K562 (cell line): ENCODE measurements at regions not wholly inside any gene's neighbourhood (a gene's known extent, or its start where the extent isn't known, plus 50 kb on each side); places are given as distances from the start of the nearest gene placed in this dataset.

Experiments used
- ATAC-seq: fragments of 200-7000 bp; cut with Tn5 transposase; 3 replicates; pipeline ENCODE4 v1.9.1; 2020; ENCODE audit warnings: moderate library complexity
- BruUV-seq: library from RNA; stranded (reverse); fragments of 400-500 nt; replicated peaks from 2 replicates; lab custom pipeline; 2021; lab: Mats Ljungman, UMichigan
- CTCF ChIA-PET: fragments of 300-600 bp; formaldehyde crosslinking; extraction: SDS; loops from one replicate; lab custom pipeline; 2021; ENCODE audit warnings: low intra/inter-chr PET ratio; lab: Yijun Ruan, JAX
- POLR2A ChIA-PET: fragments of 300-600, 350-650 bp; sonication (Branson Sonifier 250); formaldehyde crosslinking; extraction: SDS; loops from one replicate; lab custom pipeline; 2021; ENCODE audit warnings: antibody characterized with exemption, inconsistent platforms; lab: Yijun Ruan, JAX
- DNase-seq, 4 experiments: peaks; one replicate each; pipeline versions ENCODE4 v3.0.0 to v3.0.0-alpha.2; 2011 to 2018; ENCODE audit warnings: low spot score in 3 of 4, mixed read lengths in 3 of 4; ENCODE audit errors: extremely low read depth in 1 of 4
- FAIRE-seq: peaks from 2 replicates; lab custom pipeline; 2011; peaks lifted over from hg19 to GRCh38; lab: Jason Lieb, UNC
- H2AFZ ChIP-seq: 2 replicates; pipeline ENCODE4 v1.6.0; 2011; ENCODE audit warnings: low read depth, low read length, control low read depth, inconsistent platforms
- H3K27ac ChIP-seq: fragments of 200-600 bp; 3 replicates; pipeline ENCODE4 v1.8.0; 2011; ENCODE audit warnings: low read depth, mild to moderate bottlenecking, control low read depth, inconsistent platforms, low read length, moderate library complexity, mixed read lengths; ENCODE audit errors: extremely low read depth
- H3K27me3 ChIP-seq, 2 experiments: fragments of 300-600 bp in 1 of 2; 2 replicates in 1 of 2; 3 replicates in 1 of 2; pipeline versions ENCODE4 v1.6.0 to v1.8.0; 2011; ENCODE audit warnings: inconsistent platforms in 2 of 2, low read length in 2 of 2, mild to moderate bottlenecking in 1 of 2, mixed read lengths in 1 of 2, moderate library complexity in 1 of 2; ENCODE audit not compliant: control insufficient read depth in 2 of 2, insufficient read depth in 2 of 2
- H3K36me3 ChIP-seq: fragments of 300-600 bp; 3 replicates; pipeline ENCODE4 v1.8.0; 2011; ENCODE audit warnings: mild to moderate bottlenecking, low read length, inconsistent platforms; ENCODE audit not compliant: control insufficient read depth, insufficient read depth
- H3K4me1 ChIP-seq, 2 experiments: fragments of 200-600 bp in 1 of 2; replicated peaks in 1 of 2; 2 replicates in 1 of 2; 3 replicates in 1 of 2; pipeline versions ENCODE4 v1.5.1 to v1.8.0; 2011; ENCODE audit warnings: inconsistent platforms in 2 of 2, low read length in 2 of 2, mild to moderate bottlenecking in 1 of 2, mixed read lengths in 1 of 2, moderate library complexity in 1 of 2; ENCODE audit not compliant: control insufficient read depth in 2 of 2, insufficient read depth in 2 of 2
- H3K4me2 ChIP-seq: 2 replicates; pipeline ENCODE4 v1.6.1; 2011; ENCODE audit warnings: low read length, control low read depth, inconsistent platforms, mixed read lengths; ENCODE audit not compliant: insufficient read depth
- H3K4me3 ChIP-seq: fragments of 200-600 bp; sonication (generic), shearing (Covaris generic); 2 replicates; pipeline ENCODE4 v1.5.1; 2016; ENCODE audit warnings: control low read depth, inconsistent platforms
- H3K79me2 ChIP-seq: fragments of 200-600 bp; 3 replicates; pipeline ENCODE4 v1.8.0; 2011; ENCODE audit warnings: low read length, inconsistent platforms; ENCODE audit not compliant: control insufficient read depth, insufficient read depth
- H3K9ac ChIP-seq, 2 experiments: 2 replicates each; pipeline versions ENCODE4 v1.6.0 to v1.6.1; 2011; ENCODE audit warnings: low read depth in 2 of 2, low read length in 2 of 2, control low read depth in 1 of 2, inconsistent platforms in 1 of 2, mild to moderate bottlenecking in 1 of 2, mixed read lengths in 1 of 2; ENCODE audit not compliant: insufficient read depth in 1 of 2
- H3K9me1 ChIP-seq: one replicate; pipeline ENCODE4 v1.6.0; 2011; ENCODE audit warnings: inconsistent platforms, mild to moderate bottlenecking, low read length, moderate library complexity; ENCODE audit not compliant: control insufficient read depth, insufficient read depth
- H3K9me3 ChIP-seq: replicated peaks from 2 replicates; pipeline ENCODE4 v1.5.1; 2011; ENCODE audit warnings: low read depth, low read length, inconsistent platforms; ENCODE audit not compliant: control insufficient read depth, insufficient read depth
- H4K20me1 ChIP-seq: replicated peaks from 2 replicates; pipeline ENCODE4 v1.6.1; 2011; ENCODE audit warnings: low read length, inconsistent platforms, mixed read lengths; ENCODE audit not compliant: control insufficient read depth, insufficient read depth
- ARID4B ChIP-seq: sonication (generic); formaldehyde crosslinking; IDR thresholded peaks from 2 replicates; pipeline ENCODE4 v1.8.0; 2022; ENCODE audit warnings: mild to moderate bottlenecking, missing genetic modification reagents
- BRD9 ChIP-seq: fragments of 450-650 bp; IDR thresholded peaks from 2 replicates; pipeline ENCODE4 v1.6.1; 2018; ENCODE audit warnings: low read depth; ENCODE audit not compliant: partially characterized antibody
- MAFF ChIP-seq: IDR thresholded peaks from 2 replicates; pipeline ENCODE4 v1.6.1; 2012; ENCODE audit warnings: low read length, improper control_type of control experiment
- POLR3A ChIP-seq: IDR thresholded peaks from 2 replicates; pipeline ENCODE4 v1.6.1; 2011; ENCODE audit warnings: borderline replicate concordance, mild to moderate bottlenecking, moderate library complexity; ENCODE audit not compliant: insufficient read length, insufficient read depth; ENCODE audit errors: extremely low read depth
- RBM22 ChIP-seq: fragments of 200-400 bp; formaldehyde crosslinking; IDR thresholded peaks from 2 replicates; pipeline ENCODE4 v1.6.1; 2018; ENCODE audit warnings: low read length, low read depth; ENCODE audit not compliant: poor library complexity, severe bottlenecking
- RBM34 ChIP-seq: fragments of 200-400 bp; formaldehyde crosslinking; IDR thresholded peaks from 2 replicates; pipeline ENCODE4 v1.6.1; 2018; ENCODE audit warnings: low read length, borderline replicate concordance; ENCODE audit not compliant: insufficient read depth
- RNF219 ChIP-seq: fragments of 250-450 bp; sonication (Bioruptor Pico); IDR thresholded peaks from 2 replicates; pipeline ENCODE4 v1.5.0; 2022; ENCODE audit warnings: mild to moderate bottlenecking
- TAF15 ChIP-seq: fragments of 200-400 bp; formaldehyde crosslinking; IDR thresholded peaks from 2 replicates; pipeline ENCODE4 v1.6.1; 2017; ENCODE audit warnings: mild to moderate bottlenecking, low read depth, low read length, moderate library complexity
- ZNF134 ChIP-seq: fragments of 250-450 bp; sonication (Bioruptor Pico); conservative IDR thresholded peaks from 2 replicates; pipeline ENCODE4 v1.4.0; 2020
- ZNF639 ChIP-seq, 2 experiments: fragments of 200-800 bp in 1 of 2; sonication (Bioruptor generic) in 1 of 2; sonication (generic) in 1 of 2; formaldehyde crosslinking in 1 of 2; IDR thresholded peaks in 1 of 2; conservative IDR thresholded peaks in 1 of 2; 2 replicates each; pipeline versions ENCODE4 v1.5.0 to v1.6.1; 2016 to 2020; ENCODE audit warnings: missing compliant biosample characterization in 1 of 2, missing genetic modification characterization in 1 of 2, missing genetic modification reagents in 1 of 2
- ZZZ3 ChIP-seq: fragments of 450-650 bp; IDR thresholded peaks from 2 replicates; pipeline ENCODE4 v1.6.1; 2016; ENCODE audit warnings: antibody characterized with exemption, mild to moderate bottlenecking, moderate library complexity
- WGBS: fragments of 100-300 bp; shearing (Covaris generic); methylation state at CpG from one replicate; pipeline ENCODE4 v1.1.6; 2016; ENCODE audit warnings: low coverage, mixed read lengths; ENCODE audit not compliant: insufficient coverage; ENCODE audit errors: missing lambda C conversion rate; 5-methylcytosine and 5-hydroxymethylcytosine counted together
- in situ Hi-C: fragments of 300-500 bp; cut with MboI; formaldehyde crosslinking; loops from 4 replicates; pipeline ENCODE4 v1.15.0; 2018; ENCODE audit warnings: inconsistent platforms, mixed read lengths
- intact Hi-C: fragments of 100-400 bp; cut with micrococcal nuclease; formaldehyde crosslinking; loops from 2 replicates; pipeline ENCODE4 v1.14.2; 2022

DNA sequence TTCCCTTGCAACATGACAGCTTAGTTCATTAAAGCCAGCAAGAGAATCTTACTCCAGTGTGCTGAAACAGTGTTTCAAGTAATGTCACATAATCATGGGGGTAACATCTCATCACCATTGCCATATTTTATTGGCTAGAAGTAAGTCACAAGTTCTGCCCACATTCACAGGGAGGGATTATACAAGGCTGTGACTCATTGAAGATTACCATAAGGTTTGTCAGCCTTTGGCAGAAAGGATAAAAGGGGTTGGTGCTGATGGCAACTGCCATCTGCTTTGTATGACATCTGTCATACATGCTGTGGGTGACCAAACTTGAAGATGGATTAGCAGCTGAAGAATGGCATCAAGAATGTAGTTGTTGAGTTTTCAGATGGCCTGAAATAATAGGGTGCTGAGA is 61.2 kb downstream of the KCNE4 start (continued):
- no peak for TF ChIP-seq ZNF134 (CRISPR knock-in tag)
- TF ChIP-seq MAFF = no peak
- no peak for TF ChIP-seq ZZZ3
- TF ChIP-seq RBM34 = no peak
- TF ChIP-seq TAF15 = no peak
- no peak for TF ChIP-seq POLR3A
- no peak for TF ChIP-seq RBM22
- no peak for TF ChIP-seq BRD9
- TF ChIP-seq RNF219 = no peak

DNA sequence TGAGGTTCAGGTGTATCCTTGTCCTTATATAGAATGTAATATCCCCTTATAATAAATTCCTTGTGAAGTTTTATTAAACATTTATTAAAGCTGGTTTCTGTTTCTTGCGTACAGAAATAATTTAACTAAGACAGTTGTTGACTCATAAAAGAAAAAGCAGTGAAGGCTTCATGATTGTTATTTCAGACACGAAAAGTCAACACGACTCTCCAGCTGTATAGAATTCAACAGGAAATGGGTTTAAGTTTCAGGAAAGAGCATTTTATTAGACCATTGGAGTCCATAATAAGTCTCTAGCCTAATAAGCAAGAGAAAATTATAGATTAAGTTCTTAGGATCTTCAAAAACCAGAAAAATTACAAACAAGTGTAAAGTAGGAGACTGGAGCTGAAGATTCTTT is 62.2 kb downstream of the KCNE4 start:
- no TSS peak for BruUV-seq
- FAIRE-seq = no peak
- Histone ChIP-seq H3K27me3 (no peaks in the 10 kb centered on the region), H3K9me1 (no peaks in the 10 kb centered on the region), H3K79me2 (no peaks in the 10 kb centered on the region), H3K27ac (no peak overlapping the region), H3K9ac (no peak overlapping the region), H3K4me3 (no peak overlapping the region), H3K9me3 (no peaks in the 10 kb centered on the region), H3K36me3 (no peaks in the 10 kb centered on the region), H3K4me2 (no peak overlapping the region), H2AFZ (no peak overlapping the region), H4K20me1 (no peaks in the 10 kb centered on the region), H3K4me1 (no peaks in the 10 kb centered on the region)
- DNase-seq = no peak
- POLR2A ChIA-PET = interaction anchor here (1.0 kb wide), 1 partner anchor 9 kb away, joined by 3 read pairs; no protein-coding TSS in a partner anchor
- 0% methylated on average over 3 of the region's 3 CpGs for WGBS
- intact Hi-C loops (no loop called here), in situ Hi-C loops (no loop called here)
- ATAC-seq = no peak
- CTCF ChIA-PET = no interaction called here
- TF ChIP-seq ARID4B (CRISPR knock-in tag) = no peak
- no peak for TF ChIP-seq ZNF639 (CRISPR knock-in tag; conservative IDR thresholded peaks at IDR 0.05 in 1 of 2, IDR thresholded peaks at IDR 0.05 in 1 of 2)
